Mesendoderm (in vitro differentiated cells): ENCODE measurements at regions not wholly inside any gene's neighbourhood (a gene's known extent, or its start where the extent isn't known, plus 50 kb on each side); places are given as distances from the start of the nearest gene placed in this dataset.

Experiments used
- DNase-seq: peaks from one replicate; pipeline ENCODE4 v3.0.0; 2013
- H2AK5ac ChIP-seq: 2 replicates; pipeline ENCODE4 v1.6.1; 2013; ENCODE audit warnings: low read length, inconsistent platforms
- H2BK120ac ChIP-seq: 2 replicates; pipeline ENCODE4 v1.6.1; 2013; ENCODE audit warnings: low read depth, mild to moderate bottlenecking, low read length, moderate library complexity, mixed read lengths
- H2BK15ac ChIP-seq: replicated peaks from 2 replicates; pipeline ENCODE4 v1.6.1; 2013; ENCODE audit warnings: low read depth, mild to moderate bottlenecking, moderate library complexity
- H2BK5ac ChIP-seq: 2 replicates; pipeline ENCODE4 v1.6.1; 2013; ENCODE audit warnings: low read length, inconsistent platforms
- H3K18ac ChIP-seq: 2 replicates; pipeline ENCODE4 v1.6.1; 2013; ENCODE audit warnings: mild to moderate bottlenecking, low read length, mixed read lengths
- H3K23ac ChIP-seq: one replicate; pipeline ENCODE4 v1.6.1; 2013; ENCODE audit warnings: low read length
- H3K27ac ChIP-seq: 2 replicates; pipeline ENCODE4 v1.5.1; 2013; ENCODE audit warnings: low read depth, mild to moderate bottlenecking, inconsistent platforms, low read length, moderate library complexity
- H3K27me3 ChIP-seq: 2 replicates; pipeline ENCODE4 v1.6.1; 2013; ENCODE audit warnings: low read length, control low read depth, mild to moderate bottlenecking, inconsistent platforms; ENCODE audit not compliant: insufficient read depth, poor library complexity
- H3K36me3 ChIP-seq: 2 replicates; pipeline ENCODE4 v1.6.1; 2013; ENCODE audit warnings: low read length, inconsistent platforms; ENCODE audit not compliant: control insufficient read depth, insufficient read depth
- H3K4ac ChIP-seq: one replicate; pipeline ENCODE4 v1.6.1; 2013; ENCODE audit warnings: low read depth, mild to moderate bottlenecking, low read length, moderate library complexity
- H3K4me1 ChIP-seq: 2 replicates; pipeline ENCODE4 v1.6.1; 2013; ENCODE audit warnings: low read depth, low read length, inconsistent platforms; ENCODE audit not compliant: control insufficient read depth
- H3K4me2 ChIP-seq: 2 replicates; pipeline ENCODE4 v1.6.1; 2013; ENCODE audit warnings: low read length
- H3K4me3 ChIP-seq: 2 replicates; pipeline ENCODE4 v1.5.1; 2013; ENCODE audit warnings: mild to moderate bottlenecking, low read length
- H3K56ac ChIP-seq: one replicate; pipeline ENCODE4 v1.6.1; 2013; ENCODE audit warnings: low read length
- H3K79me1 ChIP-seq: 2 replicates; pipeline ENCODE4 v1.6.1; 2013; ENCODE audit warnings: low read length, inconsistent platforms
- H3K79me2 ChIP-seq: 2 replicates; pipeline ENCODE4 v1.6.1; 2013; ENCODE audit warnings: mild to moderate bottlenecking, low read length; ENCODE audit not compliant: control insufficient read depth, insufficient read depth
- H3K9ac ChIP-seq: 2 replicates; pipeline ENCODE4 v1.6.1; 2013; ENCODE audit warnings: low read length, inconsistent platforms
- H4K5ac ChIP-seq: one replicate; pipeline ENCODE4 v1.6.1; 2013; ENCODE audit warnings: low read length
- H4K8ac ChIP-seq: one replicate; pipeline ENCODE4 v1.6.1; 2013; ENCODE audit warnings: low read depth, mild to moderate bottlenecking, control low read depth, low read length, moderate library complexity
- WGBS: extraction: QIAGEN DNeasy Blood & Tissue Kit; methylation state at CpG from one replicate; pipeline ENCODE4 v1.1.7; 2013; ENCODE audit warnings: low lambda C conversion rate, missing lambda C conversion rate; ENCODE audit not compliant: insufficient coverage; ENCODE audit errors: extremely low coverage; 5-methylcytosine and 5-hydroxymethylcytosine counted together

- Histone ChIP-seq H2BK5ac (no peak overlapping the region), H3K4ac (no peak overlapping the region), H3K56ac (no peak overlapping the region), H3K79me2 (no peaks in the 10 kb centered on the region), H3K27ac (no peak overlapping the region), H2BK120ac (no peak overlapping the region), H3K4me2 (no peak overlapping the region), H3K23ac (no peak overlapping the region), H2AK5ac (no peak overlapping the region), H3K79me1 (no peaks in the 10 kb centered on the region), H3K9ac (no peak overlapping the region), H4K8ac (no peak overlapping the region), H4K5ac (no peak overlapping the region), H3K4me3 (no peak overlapping the region), H2BK15ac (no peak overlapping the region), H3K4me1 (no peaks in the 10 kb centered on the region), H3K18ac (no peak overlapping the region), H3K36me3 (no peaks in the 10 kb centered on the region), H3K27me3 (no peaks in the 10 kb centered on the region)
- no peak for DNase-seq
- no CpG with 5 or more reads among the region's 6 CpGs for WGBS
Observed at GRCh38 chr12:31843398-31844095, 114.7 kb upstream of the AMN1 start.

DNA sequence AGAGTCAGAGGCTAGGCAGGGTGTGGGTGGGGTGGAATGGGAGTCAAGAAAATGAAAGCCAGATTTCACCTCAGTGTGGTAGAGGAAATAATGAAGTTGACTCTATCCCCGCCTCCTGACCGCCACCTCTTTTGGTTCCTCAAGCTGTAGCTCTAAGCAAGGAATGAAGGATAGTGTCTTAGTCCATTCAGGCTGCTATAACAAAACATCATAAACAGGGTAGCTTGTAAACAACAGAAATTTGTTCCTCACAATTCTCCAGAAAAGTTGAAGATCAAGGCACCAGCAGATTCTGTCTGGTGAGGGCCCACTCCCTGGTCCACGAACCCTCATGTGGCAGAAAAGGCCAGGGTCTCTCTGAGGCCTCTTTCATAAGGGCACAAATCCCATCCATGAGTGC, 109.1 kb upstream of the AMN1 start:
- Histone ChIP-seq H3K79me2 (no peaks in the 10 kb centered on the region), H3K4me2 (no peak overlapping the region), H3K79me1 (no peaks in the 10 kb centered on the region), H2BK15ac (no peak overlapping the region), H3K27me3 (no peaks in the 10 kb centered on the region), H3K4me3 (no peak overlapping the region), H2BK120ac (no peak overlapping the region), H3K4ac (no peak overlapping the region), H4K8ac (no peak overlapping the region), H3K23ac (no peak overlapping the region), H3K4me1 (no peaks in the 10 kb centered on the region), H2AK5ac (no peak overlapping the region), H4K5ac (no peak overlapping the region), H3K56ac (no peak overlapping the region), H2BK5ac (no peak overlapping the region), H3K36me3 (no peaks in the 10 kb centered on the region), H3K27ac (no peak overlapping the region), H3K18ac (no peak overlapping the region), H3K9ac (no peak overlapping the region)
- DNase-seq = no peak
- no CpG with 5 or more reads among the region's 3 CpGs for WGBS

DNA sequence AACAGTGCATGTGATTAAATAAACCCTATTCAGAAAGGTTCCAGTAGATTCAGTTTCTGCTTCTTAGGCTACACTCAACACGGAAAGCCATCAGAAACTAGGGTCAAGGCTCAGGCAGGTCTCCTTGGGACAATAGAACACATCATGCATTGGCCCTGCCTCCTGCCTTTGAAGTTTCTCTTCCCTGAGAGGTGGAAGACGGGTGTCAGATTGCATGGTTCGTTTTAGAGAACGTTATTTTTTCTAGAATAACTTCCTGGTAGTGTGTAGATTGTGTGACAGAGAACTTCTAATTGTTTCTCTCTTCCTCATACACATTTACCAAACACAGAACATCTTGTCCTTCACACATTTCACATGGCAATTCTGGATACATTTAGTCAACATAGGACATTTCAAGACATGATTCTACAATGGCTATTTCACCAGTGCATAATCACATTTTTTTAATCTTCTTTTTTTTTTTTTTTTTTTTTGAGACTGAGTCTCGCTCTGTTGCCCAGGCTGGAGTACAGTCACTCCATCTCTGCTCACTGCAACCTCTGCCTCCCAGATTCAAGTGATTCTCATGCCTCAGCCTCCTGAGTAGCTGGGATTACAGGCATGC, 106.6 kb upstream of the AMN1 start:
- Histone ChIP-seq H3K4me2 (no peak overlapping the region), H4K8ac (no peak overlapping the region), H4K5ac (no peak overlapping the region), H3K4me1 (no peaks in the 10 kb centered on the region), H3K27ac (no peak overlapping the region), H2BK15ac (no peak overlapping the region), H3K27me3 (no peaks in the 10 kb centered on the region), H2AK5ac (no peak overlapping the region), H3K79me2 (no peaks in the 10 kb centered on the region), H3K4me3 (no peak overlapping the region), H2BK5ac (no peak overlapping the region), H3K23ac (no peak overlapping the region), H3K18ac (no peak overlapping the region), H3K79me1 (no peaks in the 10 kb centered on the region), H2BK120ac (no peak overlapping the region), H3K36me3 (no peaks in the 10 kb centered on the region), H3K56ac (no peak overlapping the region), H3K9ac (no peak overlapping the region), H3K4ac (no peak overlapping the region)
- DNase-seq = no peak
- WGBS = no CpG with 5 or more reads among the region's 5 CpGs

DNA sequence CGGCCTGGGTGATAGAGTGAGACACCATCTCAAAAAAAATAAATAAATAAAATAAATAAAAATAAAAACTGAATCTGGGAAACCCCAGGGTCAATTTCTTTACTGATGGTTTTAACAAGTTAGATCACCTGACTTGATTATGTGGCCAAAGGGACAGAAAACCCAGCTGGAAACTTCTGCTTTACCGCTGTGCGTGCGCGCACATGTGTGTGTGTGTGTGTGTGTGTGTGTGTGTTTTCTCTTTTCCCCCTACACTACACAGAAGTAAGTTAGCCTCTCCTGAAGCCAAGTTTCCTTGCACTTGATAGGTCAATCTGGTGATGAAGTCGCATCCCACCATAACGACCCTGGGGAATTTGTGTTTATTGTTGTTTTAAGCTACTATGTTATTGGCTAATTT, 105.3 kb upstream of the AMN1 start:
- no peak overlapping the region for H3K9ac ChIP-seq
- no peak overlapping the region for H2BK120ac ChIP-seq
- no peak overlapping the region for H3K27ac ChIP-seq
- H2AK5ac ChIP-seq = no peak overlapping the region
- H2BK5ac ChIP-seq = no peak overlapping the region
- H3K4me3 ChIP-seq = no peak overlapping the region
- no peaks in the 10 kb centered on the region for H3K79me2 ChIP-seq
- WGBS = no CpG with 5 or more reads among the region's 7 CpGs
- H3K18ac ChIP-seq = no peak overlapping the region
- H4K5ac ChIP-seq = no peak overlapping the region
- H3K56ac ChIP-seq = no peak overlapping the region
- no peak overlapping the region for H3K4me2 ChIP-seq
- no peaks in the 10 kb centered on the region for H3K36me3 ChIP-seq
- no peak overlapping the region for H2BK15ac ChIP-seq
- H3K23ac ChIP-seq = no peak overlapping the region
- H3K4me1 ChIP-seq = no peaks in the 10 kb centered on the region
- H4K8ac ChIP-seq = no peak overlapping the region
- no peaks in the 10 kb centered on the region for H3K79me1 ChIP-seq
- no peak for DNase-seq
- no peak overlapping the region for H3K4ac ChIP-seq
- H3K27me3 ChIP-seq = no peaks in the 10 kb centered on the region

GRCh38 chr12:31832740-31833729, 104.2 kb upstream of the AMN1 start:
- DNase-seq = no peak

More at GRCh38 chr12:31832740-31833729, 104.2 kb upstream of the AMN1 start:
- Histone ChIP-seq H2BK120ac (no peak overlapping the region), H3K79me2 (no peaks in the 10 kb centered on the region), H2BK5ac (no peak overlapping the region), H3K56ac (no peak overlapping the region), H3K4me3 (no peak overlapping the region), H3K4me2 (no peak overlapping the region), H3K9ac (no peak overlapping the region), H2BK15ac (no peak overlapping the region), H3K27ac (no peak overlapping the region), H3K79me1 (no peaks in the 10 kb centered on the region), H2AK5ac (no peak overlapping the region), H3K27me3 (no peaks in the 10 kb centered on the region), H3K23ac (no peak overlapping the region), H3K4me1 (no peaks in the 10 kb centered on the region), H4K5ac (no peak overlapping the region), H3K36me3 (no peaks in the 10 kb centered on the region), H3K4ac (no peak overlapping the region), H4K8ac (no peak overlapping the region), H3K18ac (no peak overlapping the region)
- WGBS = no CpG with 5 or more reads among the region's 7 CpGs
